SK-N-MC (cell line): ENCODE measurements at regions not wholly inside any gene's neighbourhood (a gene's known extent, or its start where the extent isn't known, plus 50 kb on each side); places are given as distances from the start of the nearest gene placed in this dataset.

Source experiments
- DNase-seq: peaks from one replicate; pipeline ENCODE4 v3.0.0-alpha.2; 2011; ENCODE audit warnings: low read depth, low spot score
- H3K27ac ChIP-seq: fragments of 200-600 bp; sonication (generic); 2 replicates; pipeline ENCODE4 v1.5.1; 2016; ENCODE audit warnings: mixed run types
- H3K36me3 ChIP-seq: fragments of 200-600 bp; sonication (generic); 2 replicates; pipeline ENCODE4 v1.6.1; 2017; ENCODE audit warnings: antibody characterized with exemption, low read length, mixed read lengths; ENCODE audit not compliant: insufficient read depth
- H3K4me3 ChIP-seq: fragments of 200-600 bp; sonication (generic); 2 replicates; pipeline ENCODE4 v1.5.1; 2016
- H3K9ac ChIP-seq: fragments of 200-600 bp; sonication (generic); 2 replicates; pipeline ENCODE4 v1.8.0; 2017; ENCODE audit warnings: mixed run types, mixed read lengths; ENCODE audit not compliant: insufficient read length
- H3K9me3 ChIP-seq: fragments of 200-600 bp; sonication (generic); 2 replicates; pipeline ENCODE4 v1.6.1; 2017; ENCODE audit warnings: low read depth, mild to moderate bottlenecking, antibody characterized with exemption, low read length, moderate library complexity, mixed read lengths
- EZH2 ChIP-seq: fragments of 200-600 bp; sonication (generic); IDR thresholded peaks from one replicate; pipeline ENCODE4 v1.6.1; 2017; ENCODE audit warnings: antibody characterized with exemption
- FOXP2 ChIP-seq: optimal IDR thresholded peaks from 2 replicates; pipeline ENCODE3; 2011; ENCODE audit warnings: mild to moderate bottlenecking, moderate library complexity; ENCODE audit not compliant: insufficient read depth; ENCODE audit errors: extremely low read length, control extremely low read depth
- POLR2AphosphoS5 ChIP-seq: IDR thresholded peaks from 2 replicates; pipeline ENCODE4 v1.6.1; 2012; ENCODE audit warnings: mild to moderate bottlenecking, low read depth, low read length, borderline replicate concordance

- Histone ChIP-seq H3K9ac (no peak overlapping the region), H3K27ac (no peak overlapping the region), H3K36me3 (no peaks in the 10 kb centered on the region), H3K4me3 (no peak overlapping the region), H3K9me3 (no peaks in the 10 kb centered on the region)
- TF ChIP-seq POLR2AphosphoS5: no peak
- no peak for TF ChIP-seq FOXP2
- no peak for TF ChIP-seq EZH2
- no peak for DNase-seq
These were observed 116.8 kb upstream of the BMAL1 start for GRCh38 chr11:13160806-13161205.

- TF ChIP-seq EZH2 (no peak), FOXP2 (no peak), POLR2AphosphoS5 (no peak)
These were observed 114.4 kb upstream of the BMAL1 start for GRCh38 chr11:13163158-13163557.

GRCh38 chr11:13166036-13166435 is 111.6 kb upstream of the BMAL1 start:
- Histone ChIP-seq H3K9me3 (no peaks in the 10 kb centered on the region), H3K9ac (no peak overlapping the region), H3K27ac (no peak overlapping the region), H3K4me3 (no peak overlapping the region), H3K36me3 (no peaks in the 10 kb centered on the region)
- no peak for DNase-seq
- no peak for TF ChIP-seq EZH2
- no peak for TF ChIP-seq FOXP2
- no peak for TF ChIP-seq POLR2AphosphoS5

More at GRCh38 chr11:13163158-13163557, 114.4 kb upstream of the BMAL1 start:
- H3K4me3 ChIP-seq: no peak overlapping the region
- H3K9ac ChIP-seq: no peak overlapping the region
- H3K36me3 ChIP-seq: no peaks in the 10 kb centered on the region
- H3K9me3 ChIP-seq: no peaks in the 10 kb centered on the region
- DNase-seq: no peak
- no peak overlapping the region for H3K27ac ChIP-seq

- Histone ChIP-seq H3K4me3 (no peak overlapping the region), H3K27ac (no peak overlapping the region), H3K36me3 (no peaks in the 10 kb centered on the region), H3K9ac (no peak overlapping the region), H3K9me3 (no peaks in the 10 kb centered on the region)
- DNase-seq: no peak
- TF ChIP-seq FOXP2 (no peak), EZH2 (no peak), POLR2AphosphoS5 (no peak)
These were observed 109.3 kb upstream of the BMAL1 start for GRCh38 chr11:13168271-13168670.

- Histone ChIP-seq H3K36me3 (no peaks in the 10 kb centered on the region), H3K27ac (no peak overlapping the region), H3K9ac (no peak overlapping the region), H3K4me3 (no peak overlapping the region), H3K9me3 (no peaks in the 10 kb centered on the region)
- no peak for TF ChIP-seq FOXP2
- TF ChIP-seq EZH2: no peak
- no peak for TF ChIP-seq POLR2AphosphoS5
- no peak for DNase-seq
These were observed 107.9 kb upstream of the BMAL1 start for GRCh38 chr11:13169709-13170108.

GRCh38 chr11:13174090-13174489 is 103.5 kb upstream of the BMAL1 start:
- DNase-seq: no peak
- Histone ChIP-seq H3K9ac (no peak overlapping the region), H3K36me3 (no peaks in the 10 kb centered on the region), H3K27ac (no peak overlapping the region), H3K4me3 (no peak overlapping the region), H3K9me3 (no peaks in the 10 kb centered on the region)
- TF ChIP-seq POLR2AphosphoS5 (no peak), EZH2 (no peak), FOXP2 (no peak)

GRCh38 chr11:13183094-13183825 is 94.3 kb upstream of the BMAL1 start:
- no peak overlapping the region for H3K4me3 ChIP-seq
- no peaks in the 10 kb centered on the region for H3K36me3 ChIP-seq
- TF ChIP-seq FOXP2 (no peak), EZH2 (no peak), POLR2AphosphoS5 (no peak)
- no peaks in the 10 kb centered on the region for H3K9me3 ChIP-seq
- DNase-seq: no peak
- H3K27ac ChIP-seq: no peak overlapping the region
- H3K9ac ChIP-seq: no peak overlapping the region

- Histone ChIP-seq H3K4me3 (no peak overlapping the region), H3K36me3 (no peaks in the 10 kb centered on the region), H3K27ac (no peak overlapping the region), H3K9ac (no peak overlapping the region), H3K9me3 (no peaks in the 10 kb centered on the region)
- no peak for DNase-seq
- TF ChIP-seq FOXP2 (no peak), POLR2AphosphoS5 (no peak), EZH2 (no peak)
These were observed 93.8 kb upstream of the BMAL1 start for GRCh38 chr11:13183826-13184196.
